ENCODE measurements at regions not wholly inside any gene's neighbourhood (a gene's known extent, or its start where the extent isn't known, plus 50 kb on each side); places are given as distances from the start of the nearest gene placed in this dataset.
"Not testable (repeated sequence)": the region's sequence is repeated elsewhere in the genome, so short reads cannot be mapped to it uniquely, and the experiment has no call there.

DNA sequence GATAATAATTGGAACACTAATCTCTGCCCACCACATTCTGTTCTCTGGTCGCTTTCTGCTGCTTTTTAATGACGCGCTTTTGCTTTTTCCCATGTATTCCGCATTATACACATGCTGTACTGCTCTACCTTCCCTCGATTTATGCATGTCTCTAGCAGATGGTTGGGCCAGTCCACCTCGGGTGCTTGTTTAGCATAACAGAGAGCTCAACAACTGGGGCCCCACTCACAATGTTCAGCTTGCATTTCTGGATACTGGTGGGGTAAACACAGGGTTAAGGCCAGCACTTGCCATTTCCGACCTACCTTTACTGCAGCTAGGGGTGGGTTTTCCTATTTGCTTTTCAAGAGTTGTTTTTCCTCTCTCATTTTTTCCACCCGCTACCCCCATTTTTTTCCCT is 255.8 kb downstream of the SOX3 start:
- no peak overlapping the region for H2AFZ ChIP-seq (ENCODE audit: low read length, unreplicated experiment)
- no peak overlapping the region for H3K27ac ChIP-seq (ENCODE audit: low read depth, low read length)
- H3K4me1 ChIP-seq (ENCODE audit: control insufficient read depth, insufficient read depth, low read length, unreplicated experiment): no peaks in the 10 kb centered on the region
- H3K4me3 ChIP-seq (ENCODE audit: low read depth, low read length): no peak overlapping the region
- no peaks in the 10 kb centered on the region for H3K27me3 ChIP-seq (ENCODE audit: insufficient read depth, low read length)
- no peaks in the 10 kb centered on the region for H3K36me3 ChIP-seq (ENCODE audit: insufficient read depth, low read length)
- H3K79me2 ChIP-seq (ENCODE audit: control insufficient read depth, insufficient read depth, low read length, unreplicated experiment): no peaks in the 10 kb centered on the region

- Histone ChIP-seq H3K4me3 (ENCODE audit: low read depth, low read length) (no peak overlapping the region), H3K27me3 (ENCODE audit: insufficient read depth, low read length) (no peaks in the 10 kb centered on the region), H3K27ac (ENCODE audit: low read depth, low read length) (no peak overlapping the region), H3K4me1 (ENCODE audit: control insufficient read depth, insufficient read depth, low read length, unreplicated experiment) (no peaks in the 10 kb centered on the region), H3K79me2 (ENCODE audit: control insufficient read depth, insufficient read depth, low read length, unreplicated experiment) (no peaks in the 10 kb centered on the region), H2AFZ (ENCODE audit: low read length, unreplicated experiment) (no peak overlapping the region), H3K36me3 (ENCODE audit: insufficient read depth, low read length) (no peaks in the 10 kb centered on the region)
These were observed 263.9 kb upstream of the CXorf66 start for GRCh38 chrX:140229191-140229590.

- H3K27me3 ChIP-seq (ENCODE audit: insufficient read depth, low read length): not testable (repeated sequence)
These were observed 260.7 kb upstream of the CXorf66 start for GRCh38 chrX:140226037-140226436.

GRCh38 chrX:140215894-140216293 is 250.6 kb upstream of the CXorf66 start:
- H3K27me3 ChIP-seq (ENCODE audit: insufficient read depth, low read length); H3K27ac ChIP-seq (ENCODE audit: low read depth, low read length); H2AFZ ChIP-seq (ENCODE audit: low read length, unreplicated experiment); H3K36me3 ChIP-seq (ENCODE audit: insufficient read depth, low read length); H3K4me1 ChIP-seq (ENCODE audit: control insufficient read depth, insufficient read depth, low read length, unreplicated experiment); H3K4me3 ChIP-seq (ENCODE audit: low read depth, low read length); H3K79me2 ChIP-seq (ENCODE audit: control insufficient read depth, insufficient read depth, low read length, unreplicated experiment): not testable (repeated sequence)

More at GRCh38 chrX:140226037-140226436, 260.7 kb upstream of the CXorf66 start:
- not testable (repeated sequence) for H3K79me2 ChIP-seq (ENCODE audit: control insufficient read depth, insufficient read depth, low read length, unreplicated experiment); H3K4me1 ChIP-seq (ENCODE audit: control insufficient read depth, insufficient read depth, low read length, unreplicated experiment); H2AFZ ChIP-seq (ENCODE audit: low read length, unreplicated experiment); H3K36me3 ChIP-seq (ENCODE audit: insufficient read depth, low read length); H3K27ac ChIP-seq (ENCODE audit: low read depth, low read length); H3K4me3 ChIP-seq (ENCODE audit: low read depth, low read length)

- H3K79me2 ChIP-seq (ENCODE audit: control insufficient read depth, insufficient read depth, low read length, unreplicated experiment); H2AFZ ChIP-seq (ENCODE audit: low read length, unreplicated experiment); H3K27ac ChIP-seq (ENCODE audit: low read depth, low read length); H3K4me3 ChIP-seq (ENCODE audit: low read depth, low read length); H3K4me1 ChIP-seq (ENCODE audit: control insufficient read depth, insufficient read depth, low read length, unreplicated experiment); H3K27me3 ChIP-seq (ENCODE audit: insufficient read depth, low read length); H3K36me3 ChIP-seq (ENCODE audit: insufficient read depth, low read length): not testable (repeated sequence)
These were observed 249.2 kb upstream of the CXorf66 start for GRCh38 chrX:140214518-140214917.

DNA sequence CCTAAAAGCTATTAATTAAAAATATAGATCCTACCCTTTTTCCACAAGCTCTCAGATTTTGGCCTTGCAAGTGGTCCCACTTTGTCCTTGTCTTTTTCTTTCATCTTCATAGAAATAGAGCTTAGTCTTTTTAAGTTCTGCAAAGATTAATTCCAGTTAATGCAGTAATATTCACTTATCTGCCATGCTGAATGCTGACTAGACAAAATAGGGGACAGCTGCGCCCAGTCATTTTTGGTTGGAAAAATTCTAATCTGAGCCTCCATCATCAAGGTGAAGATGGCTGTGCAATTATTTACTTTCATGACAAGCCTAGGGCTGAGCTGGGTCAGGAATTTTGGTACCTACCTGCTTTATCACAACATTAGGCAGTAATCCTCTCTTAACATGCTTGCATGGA is 241.3 kb upstream of the CXorf66 start:
- Histone ChIP-seq H3K27me3 (ENCODE audit: insufficient read depth, low read length) (no peaks in the 10 kb centered on the region), H3K4me1 (ENCODE audit: control insufficient read depth, insufficient read depth, low read length, unreplicated experiment) (no peaks in the 10 kb centered on the region), H3K79me2 (ENCODE audit: control insufficient read depth, insufficient read depth, low read length, unreplicated experiment) (no peaks in the 10 kb centered on the region), H3K27ac (ENCODE audit: low read depth, low read length) (no peak overlapping the region), H3K36me3 (ENCODE audit: insufficient read depth, low read length) (no peaks in the 10 kb centered on the region), H2AFZ (ENCODE audit: low read length, unreplicated experiment) (no peak overlapping the region), H3K4me3 (ENCODE audit: low read depth, low read length) (no peak overlapping the region)

DNA sequence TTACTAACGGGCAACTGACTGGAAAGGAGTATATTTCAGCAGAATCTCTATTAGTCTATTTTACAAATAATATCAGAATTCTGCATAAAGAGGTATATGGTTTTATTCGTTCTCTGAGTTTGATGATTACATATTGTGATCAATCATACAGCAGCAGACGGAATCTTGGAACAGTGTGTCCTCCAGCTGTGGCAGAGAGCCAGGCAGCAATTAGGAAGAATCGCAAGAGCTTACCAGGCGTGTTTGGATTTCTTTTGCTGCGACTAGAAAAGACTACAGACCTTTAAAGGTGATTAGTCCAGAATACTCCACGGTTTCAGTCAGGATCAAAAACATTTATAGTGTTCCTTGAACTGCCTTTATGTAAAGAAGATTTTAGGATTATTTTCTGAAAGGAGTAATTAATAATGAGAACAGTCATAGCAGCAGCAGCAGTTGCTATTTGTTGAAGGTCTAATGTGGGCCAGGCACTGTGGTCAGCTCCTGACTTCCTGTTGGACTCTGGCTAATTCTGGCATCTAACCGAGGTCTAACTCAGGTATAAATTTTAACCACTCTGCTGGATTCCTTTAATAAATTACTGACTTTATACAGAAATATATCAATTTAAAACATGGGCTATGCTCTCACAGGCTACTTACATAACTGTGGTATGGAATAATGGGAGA is 225.3 kb upstream of the CXorf66 start:
- Histone ChIP-seq H3K4me1 (ENCODE audit: control insufficient read depth, insufficient read depth, low read length, unreplicated experiment) (no peaks in the 10 kb centered on the region), H2AFZ (ENCODE audit: low read length, unreplicated experiment) (no peak overlapping the region), H3K36me3 (ENCODE audit: insufficient read depth, low read length) (no peaks in the 10 kb centered on the region), H3K27ac (ENCODE audit: low read depth, low read length) (no peak overlapping the region), H3K79me2 (ENCODE audit: control insufficient read depth, insufficient read depth, low read length, unreplicated experiment) (no peaks in the 10 kb centered on the region), H3K27me3 (ENCODE audit: insufficient read depth, low read length) (no peaks in the 10 kb centered on the region), H3K4me3 (ENCODE audit: low read depth, low read length) (no peak overlapping the region)

DNA sequence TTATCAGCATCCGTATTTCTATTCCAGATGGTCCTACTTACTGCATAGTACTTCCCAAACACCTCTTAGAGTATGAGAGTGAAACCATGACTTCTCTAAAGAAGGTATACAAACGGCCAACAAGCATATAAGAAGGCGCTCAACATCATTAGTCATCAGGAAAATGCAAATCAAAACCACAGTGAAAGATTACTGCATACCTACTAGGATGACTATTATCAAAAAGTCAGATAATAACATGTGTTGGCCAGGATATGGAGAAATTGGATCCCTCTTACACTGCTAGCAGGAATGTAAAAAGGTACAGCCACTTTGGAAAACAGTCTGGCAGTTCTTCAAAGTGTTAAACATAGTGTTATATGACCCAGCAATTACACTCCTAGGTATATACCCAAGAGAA is 215.3 kb upstream of the CXorf66 start:
- H2AFZ ChIP-seq (ENCODE audit: low read length, unreplicated experiment): no peak overlapping the region
- H3K36me3 ChIP-seq (ENCODE audit: insufficient read depth, low read length): no peaks in the 10 kb centered on the region
- H3K27me3 ChIP-seq (ENCODE audit: insufficient read depth, low read length): no peaks in the 10 kb centered on the region
- no peak overlapping the region for H3K27ac ChIP-seq (ENCODE audit: low read depth, low read length)
- H3K4me3 ChIP-seq (ENCODE audit: low read depth, low read length): no peak overlapping the region
- H3K4me1 ChIP-seq (ENCODE audit: control insufficient read depth, insufficient read depth, low read length, unreplicated experiment): no peaks in the 10 kb centered on the region
- H3K79me2 ChIP-seq (ENCODE audit: control insufficient read depth, insufficient read depth, low read length, unreplicated experiment): no peaks in the 10 kb centered on the region

- Histone ChIP-seq H3K27me3 (ENCODE audit: insufficient read depth, low read length) (no peaks in the 10 kb centered on the region), H3K4me3 (ENCODE audit: low read depth, low read length) (no peak overlapping the region), H3K4me1 (ENCODE audit: control insufficient read depth, insufficient read depth, low read length, unreplicated experiment) (no peaks in the 10 kb centered on the region), H3K27ac (ENCODE audit: low read depth, low read length) (no peak overlapping the region), H3K79me2 (ENCODE audit: control insufficient read depth, insufficient read depth, low read length, unreplicated experiment) (no peaks in the 10 kb centered on the region), H3K36me3 (ENCODE audit: insufficient read depth, low read length) (no peaks in the 10 kb centered on the region), H2AFZ (ENCODE audit: low read length, unreplicated experiment) (no peak overlapping the region)
These were observed 212.5 kb upstream of the CXorf66 start for GRCh38 chrX:140177821-140178220.

- H3K4me3 ChIP-seq (ENCODE audit: low read depth, low read length): no peak overlapping the region
- H3K27ac ChIP-seq (ENCODE audit: low read depth, low read length): no peak overlapping the region
- no peaks in the 10 kb centered on the region for H3K79me2 ChIP-seq (ENCODE audit: control insufficient read depth, insufficient read depth, low read length, unreplicated experiment)
- no peaks in the 10 kb centered on the region for H3K27me3 ChIP-seq (ENCODE audit: insufficient read depth, low read length)
- no peaks in the 10 kb centered on the region for H3K36me3 ChIP-seq (ENCODE audit: insufficient read depth, low read length)
- no peaks in the 10 kb centered on the region for H3K4me1 ChIP-seq (ENCODE audit: control insufficient read depth, insufficient read depth, low read length, unreplicated experiment)
- no peak overlapping the region for H2AFZ ChIP-seq (ENCODE audit: low read length, unreplicated experiment)
These were observed 207.1 kb upstream of the CXorf66 start for GRCh38 chrX:140172401-140172800.

- no peak overlapping the region for H2AFZ ChIP-seq (ENCODE audit: low read length, unreplicated experiment)
- H3K79me2 ChIP-seq (ENCODE audit: control insufficient read depth, insufficient read depth, low read length, unreplicated experiment): no peaks in the 10 kb centered on the region
- no peaks in the 10 kb centered on the region for H3K36me3 ChIP-seq (ENCODE audit: insufficient read depth, low read length)
- H3K27me3 ChIP-seq (ENCODE audit: insufficient read depth, low read length): no peaks in the 10 kb centered on the region
- H3K27ac ChIP-seq (ENCODE audit: low read depth, low read length): no peak overlapping the region
- no peak overlapping the region for H3K4me3 ChIP-seq (ENCODE audit: low read depth, low read length)
- H3K4me1 ChIP-seq (ENCODE audit: control insufficient read depth, insufficient read depth, low read length, unreplicated experiment): no peaks in the 10 kb centered on the region
These were observed 202.2 kb upstream of the CXorf66 start for GRCh38 chrX:140167551-140167950.
